ACC112 (cell line): ENCODE measurements at regions not wholly inside any gene's neighbourhood (a gene's known extent, or its start where the extent isn't known, plus 50 kb on each side); places are given as distances from the start of the nearest gene placed in this dataset.

Experiments
- H2AFZ ChIP-seq: fragments of 200-600 bp; sonication (generic); one replicate; pipeline ENCODE4 v1.6.0; 2017; ENCODE audit warnings: antibody characterized with exemption, low read length; ENCODE audit not compliant: unreplicated experiment
- H3K27ac ChIP-seq: fragments of 200-600 bp; sonication (generic); 2 replicates; pipeline ENCODE4 v1.5.1; 2014; ENCODE audit warnings: low read depth, mild to moderate bottlenecking, antibody characterized with exemption, low read length, moderate library complexity
- H3K27me3 ChIP-seq: fragments of 200-600 bp; sonication (generic); 2 replicates; pipeline ENCODE4 v1.6.1; 2014; ENCODE audit warnings: mild to moderate bottlenecking, antibody characterized with exemption, low read length, moderate library complexity, mixed read lengths; ENCODE audit not compliant: insufficient read depth
- H3K36me3 ChIP-seq: fragments of 200-600 bp; sonication (generic); 2 replicates; pipeline ENCODE4 v1.6.1; 2016; ENCODE audit warnings: mild to moderate bottlenecking, antibody characterized with exemption, low read length, moderate library complexity, mixed read lengths; ENCODE audit not compliant: insufficient read depth
- H3K4me1 ChIP-seq: fragments of 200-600 bp; sonication (generic); one replicate; pipeline ENCODE4 v1.6.1; 2016; ENCODE audit warnings: low read length, mixed read lengths; ENCODE audit not compliant: insufficient read depth, unreplicated experiment, control insufficient read depth
- H3K4me3 ChIP-seq: fragments of 200-600 bp; sonication (generic); 2 replicates; pipeline ENCODE4 v1.5.1; 2014; ENCODE audit warnings: mild to moderate bottlenecking, low read depth, low read length
- H3K79me2 ChIP-seq: fragments of 200-600 bp; sonication (generic); one replicate; pipeline ENCODE4 v1.6.0; 2016; ENCODE audit warnings: low read length; ENCODE audit not compliant: control insufficient read depth, unreplicated experiment, insufficient read depth

DNA sequence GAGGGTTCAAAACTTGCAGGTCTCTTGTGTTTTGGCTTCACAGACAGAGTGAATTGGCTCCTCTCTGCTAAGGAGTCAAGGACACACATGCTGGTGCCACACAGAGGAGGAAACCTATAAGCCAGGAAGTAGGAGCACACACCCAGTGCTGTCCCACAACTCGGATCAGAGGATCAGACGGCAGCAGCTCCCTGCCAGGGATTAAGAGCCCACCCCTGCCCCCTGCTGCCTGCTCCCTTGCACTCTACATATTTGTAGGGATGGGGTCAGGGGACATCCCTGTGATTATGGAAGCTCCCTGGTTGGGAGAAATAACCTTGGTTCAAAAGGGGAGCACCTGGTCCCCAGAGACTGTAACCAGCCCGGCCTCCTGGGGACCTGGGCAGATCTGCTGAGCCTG, 77.5 kb upstream of the CLDN10 start:
- Histone ChIP-seq H3K36me3 (no peaks in the 10 kb centered on the region), H2AFZ (no peak overlapping the region), H3K4me3 (no peak overlapping the region), H3K27ac (no peak overlapping the region), H3K4me1 (no peaks in the 10 kb centered on the region), H3K79me2 (no peaks in the 10 kb centered on the region), H3K27me3 (peaks cover 14% of the 10 kb centered on the region; the same call in 1 of the 2 replicates)

DNA sequence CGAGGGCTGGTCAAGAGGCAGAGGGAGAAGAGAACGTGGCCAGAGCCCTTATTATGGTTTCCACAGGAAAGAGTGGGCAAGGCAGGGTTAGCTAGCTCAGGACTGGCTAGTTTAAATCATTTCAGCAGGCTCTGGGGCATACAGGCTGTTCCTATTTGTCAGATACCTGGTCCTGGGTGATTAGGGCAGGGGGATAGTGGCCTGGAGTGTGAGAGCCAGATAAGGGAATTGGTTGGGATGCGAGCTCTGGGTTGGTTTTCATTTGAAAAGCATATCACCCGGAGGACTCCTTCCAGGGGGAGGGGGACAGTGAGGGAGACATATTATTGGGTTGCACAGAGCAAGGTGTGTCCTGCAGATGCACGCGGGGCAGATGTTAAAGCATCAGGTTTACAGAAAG, 75.3 kb upstream of the CLDN10 start:
- H2AFZ ChIP-seq = no peak overlapping the region
- H3K36me3 ChIP-seq = no peaks in the 10 kb centered on the region
- no peak overlapping the region for H3K4me3 ChIP-seq
- no peaks in the 10 kb centered on the region for H3K79me2 ChIP-seq
- H3K4me1 ChIP-seq = peaks cover 13% of the 10 kb centered on the region
- H3K27ac ChIP-seq = no peak overlapping the region
- H3K27me3 ChIP-seq = peaks cover 7% of the 10 kb centered on the region; the same call in 1 of the 2 replicates

- Histone ChIP-seq H2AFZ (no peak overlapping the region), H3K36me3 (no peaks in the 10 kb centered on the region)
Observed at GRCh38 chr13:95479731-95480130, 72.8 kb upstream of the CLDN10 start.

DNA sequence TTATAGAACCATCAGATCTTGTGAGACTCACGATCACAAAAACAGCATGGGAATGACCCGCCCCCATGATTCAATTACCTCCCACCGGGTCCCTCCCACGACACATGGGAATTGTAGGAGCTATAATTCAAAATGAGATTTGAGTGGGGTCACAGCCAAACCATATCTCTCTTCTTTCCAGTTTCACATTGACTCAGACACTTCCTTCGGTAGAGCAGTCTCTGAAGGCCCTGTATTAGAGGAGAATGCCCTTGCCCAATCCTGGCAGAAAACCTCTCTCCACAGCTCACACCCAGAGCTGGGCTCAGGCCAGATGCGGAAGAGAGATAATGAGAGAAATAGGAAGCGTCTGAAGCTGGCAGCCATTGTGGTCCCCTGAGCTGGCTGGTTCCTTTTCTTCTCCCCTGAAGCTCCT, 72.4 kb upstream of the CLDN10 start:
- H2AFZ ChIP-seq = no peak overlapping the region
- peaks cover 7% of the 10 kb centered on the region; the same call in 1 of the 2 replicates for H3K27me3 ChIP-seq
- no peaks in the 10 kb centered on the region for H3K79me2 ChIP-seq
- H3K27ac ChIP-seq = no peak overlapping the region; the same call in 1 of the 2 replicates
- no peak overlapping the region for H3K4me3 ChIP-seq
- H3K4me1 ChIP-seq = peaks cover 17% of the 10 kb centered on the region
- no peaks in the 10 kb centered on the region for H3K36me3 ChIP-seq

More at GRCh38 chr13:95479731-95480130, 72.8 kb upstream of the CLDN10 start:
- Histone ChIP-seq H3K27ac (no peak overlapping the region), H3K27me3 (peaks cover 7% of the 10 kb centered on the region; the same call in 1 of the 2 replicates), H3K4me1 (peaks cover 13% of the 10 kb centered on the region), H3K79me2 (no peaks in the 10 kb centered on the region), H3K4me3 (no peak overlapping the region)

GRCh38 chr13:95480791-95481780, 71.4 kb upstream of the CLDN10 start:
- H3K27ac ChIP-seq = peak overlapping the region; percentile 36

GRCh38 chr13:95484052-95484451, 68.5 kb upstream of the CLDN10 start:
- Histone ChIP-seq H3K27ac (no peak overlapping the region), H3K27me3 (no peaks in the 10 kb centered on the region), H3K4me3 (no peak overlapping the region), H3K4me1 (peaks cover 25% of the 10 kb centered on the region), H3K79me2 (no peaks in the 10 kb centered on the region), H3K36me3 (no peaks in the 10 kb centered on the region), H2AFZ (no peak overlapping the region)

More at GRCh38 chr13:95480791-95481780, 71.4 kb upstream of the CLDN10 start:
- H3K79me2 ChIP-seq = no peaks in the 10 kb centered on the region
- 0 out of 2 replicates have a peak, but pooled peaks cover 3% of the 10 kb centered on the region for H3K27me3 ChIP-seq
- no peak overlapping the region for H3K4me3 ChIP-seq
- peak overlapping the region; percentile 49 for H2AFZ ChIP-seq
- no peaks in the 10 kb centered on the region for H3K36me3 ChIP-seq
- H3K4me1 ChIP-seq = peaks cover 25% of the 10 kb centered on the region

DNA sequence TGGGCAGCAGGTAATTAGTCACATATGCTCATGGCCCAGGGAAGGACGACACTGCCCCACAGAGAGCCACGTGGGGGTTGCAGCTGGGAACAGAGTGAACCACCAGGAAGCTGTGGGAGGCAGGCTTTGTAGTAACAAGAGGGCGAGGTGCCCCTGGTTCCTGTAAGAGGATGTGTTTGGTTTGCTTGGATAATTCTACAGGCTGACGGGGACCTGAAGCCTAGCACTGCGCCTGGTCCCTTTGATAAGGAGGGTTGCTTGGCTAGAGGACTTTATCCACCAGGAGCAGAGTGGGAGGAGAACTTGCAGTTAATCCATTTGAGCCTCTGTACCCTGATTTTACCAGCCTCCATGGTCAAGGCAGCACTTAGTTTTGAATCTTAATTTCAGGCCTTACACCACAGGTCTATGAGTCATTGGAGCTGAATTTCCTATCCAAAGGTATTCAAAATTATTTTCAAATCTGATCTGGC, 67.4 kb upstream of the CLDN10 start:
- peak overlapping the region; percentile 63 for H2AFZ ChIP-seq
- no peaks in the 10 kb centered on the region for H3K27me3 ChIP-seq
- no peaks in the 10 kb centered on the region for H3K36me3 ChIP-seq
- H3K27ac ChIP-seq = peak overlapping the region; percentile 36; the same call in 1 of the 2 replicates
- no peak overlapping the region for H3K4me3 ChIP-seq
- no peaks in the 10 kb centered on the region for H3K79me2 ChIP-seq
- peaks cover 25% of the 10 kb centered on the region for H3K4me1 ChIP-seq

DNA sequence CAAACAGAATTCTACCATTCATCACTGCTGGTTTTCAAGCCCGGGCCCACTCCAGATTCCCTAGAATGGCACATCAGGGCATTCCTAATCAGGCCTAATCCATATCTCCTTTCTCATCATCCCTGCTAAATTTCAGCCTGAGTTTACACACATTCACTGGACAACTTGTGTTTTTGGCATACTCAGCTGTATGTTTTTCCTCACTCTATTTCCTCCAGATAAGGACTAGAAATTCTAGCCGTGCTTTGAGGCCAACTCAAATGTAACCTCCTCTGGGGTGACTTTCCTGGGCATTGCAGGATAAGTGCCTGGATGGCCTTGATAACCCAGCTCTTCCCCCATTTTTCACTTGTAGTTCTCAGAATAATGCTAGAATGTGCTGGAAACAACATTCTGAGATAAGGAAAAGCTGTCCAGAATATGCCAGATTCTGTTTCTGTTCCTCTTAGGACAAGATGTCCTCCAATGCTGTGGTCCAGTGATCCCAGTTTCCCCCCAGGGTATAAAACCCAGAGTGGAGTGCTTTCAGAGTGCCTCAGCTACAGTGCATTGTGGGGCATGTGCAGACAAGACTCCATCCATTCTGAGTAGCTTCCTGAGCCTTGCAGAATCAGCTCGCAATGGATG, 66.9 kb upstream of the CLDN10 start:
- Histone ChIP-seq H3K4me1 (peaks cover 22% of the 10 kb centered on the region), H3K27me3 (no peaks in the 10 kb centered on the region), H3K4me3 (no peak overlapping the region), H2AFZ (peak overlapping the region; percentile 63), H3K36me3 (no peaks in the 10 kb centered on the region), H3K79me2 (no peaks in the 10 kb centered on the region), H3K27ac (peak overlapping the region; percentile 36; the same call in 1 of the 2 replicates)

DNA sequence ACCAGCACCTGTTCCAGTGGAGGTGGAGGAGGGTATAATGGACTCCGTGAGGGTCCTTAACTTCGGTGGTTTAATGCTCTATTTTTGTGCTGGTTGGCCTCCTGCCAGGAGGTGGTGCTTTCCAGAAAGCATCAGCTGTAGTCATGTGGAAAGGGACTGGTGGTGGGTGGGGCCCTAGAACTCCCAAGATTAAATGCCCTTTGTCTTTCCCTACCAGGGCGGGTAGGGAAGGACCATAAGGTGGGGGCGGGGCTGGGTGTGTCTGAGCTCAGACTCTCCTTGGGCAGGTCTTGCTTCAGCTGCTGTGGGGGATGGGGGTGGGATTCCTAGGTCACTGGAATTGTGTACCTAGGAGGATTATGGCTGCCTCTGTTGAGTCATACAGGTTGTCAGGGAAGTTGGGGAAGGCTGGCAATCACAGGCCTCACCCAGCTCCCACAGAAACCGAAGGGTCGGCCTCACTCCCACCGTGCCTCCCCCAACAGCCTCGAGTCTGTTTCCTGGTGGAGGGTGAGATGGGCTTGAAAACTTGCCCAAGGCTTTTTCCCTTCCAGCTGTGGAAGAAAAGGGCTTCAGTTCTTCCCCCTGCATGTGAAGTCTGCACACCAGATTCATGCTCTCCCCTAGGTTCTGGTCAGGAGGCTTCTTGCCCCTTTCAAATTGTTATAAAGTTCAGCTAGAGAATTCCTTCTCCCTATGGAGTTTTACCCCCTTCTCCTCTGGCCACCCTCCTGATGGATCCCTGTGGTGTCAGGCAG, 60.3 kb upstream of the CLDN10 start:
- Histone ChIP-seq H3K27ac (no peak overlapping the region), H3K36me3 (no peaks in the 10 kb centered on the region), H3K4me1 (peaks cover 1% of the 10 kb centered on the region), H2AFZ (no peak overlapping the region), H3K4me3 (no peak overlapping the region), H3K79me2 (no peaks in the 10 kb centered on the region), H3K27me3 (no peaks in the 10 kb centered on the region)

DNA sequence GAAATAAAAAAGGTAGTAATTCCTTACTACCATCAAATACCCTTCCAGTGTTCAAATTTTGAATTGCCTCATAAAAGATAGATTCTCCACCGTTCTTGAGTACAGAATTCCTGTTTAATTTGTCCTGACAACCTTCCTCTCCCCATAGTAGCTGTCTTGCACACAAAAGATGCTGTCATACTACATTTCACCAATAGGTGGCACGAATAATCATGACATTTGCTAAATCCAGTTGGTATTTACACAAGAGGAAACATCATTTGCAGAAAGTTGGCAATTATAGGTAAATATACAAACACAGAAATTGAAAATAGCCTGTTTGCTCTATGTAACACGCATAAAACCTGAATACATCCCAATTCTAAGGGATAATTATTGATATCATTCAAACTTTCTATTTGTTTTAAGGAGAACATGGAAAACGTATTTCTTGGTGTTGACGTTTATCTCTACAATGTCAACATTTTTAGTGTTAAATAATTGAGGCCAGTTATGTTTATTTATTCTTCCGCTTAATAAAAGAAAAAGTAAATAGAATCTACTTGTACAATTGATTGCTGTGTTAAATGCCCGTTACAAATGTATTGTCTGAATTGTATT, 58.3 kb upstream of the CLDN10 start:
- Histone ChIP-seq H3K27me3 (no peaks in the 10 kb centered on the region), H3K4me3 (no peak overlapping the region), H3K27ac (no peak overlapping the region), H3K36me3 (no peaks in the 10 kb centered on the region), H2AFZ (no peak overlapping the region), H3K4me1 (peaks cover 6% of the 10 kb centered on the region), H3K79me2 (no peaks in the 10 kb centered on the region)
